ENCODE measurements at regions not wholly inside any gene's neighbourhood (a gene's known extent, or its start where the extent isn't known, plus 50 kb on each side); places are given as distances from the start of the nearest gene placed in this dataset.

DNA sequence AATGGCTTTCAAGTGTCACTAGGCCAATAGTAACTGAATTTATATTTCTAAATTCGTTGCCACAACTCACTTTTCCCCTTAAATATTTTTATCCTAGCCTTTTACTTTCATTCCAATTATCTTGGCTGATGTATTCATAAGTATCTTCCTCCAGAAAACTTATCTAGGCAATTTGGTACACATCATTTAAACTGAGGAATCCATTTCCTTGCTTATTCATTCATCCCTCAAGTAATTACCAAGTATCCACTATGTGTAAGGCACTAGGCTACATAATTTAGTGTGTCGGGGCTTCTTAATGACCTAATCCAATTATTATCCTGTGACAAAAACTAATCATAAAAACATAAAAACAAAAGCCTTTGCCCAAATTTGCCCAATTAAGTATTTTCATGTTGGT, 258.3 kb upstream of the TCF21 start (continued):
- TF ChIP-seq, protein P1, sequence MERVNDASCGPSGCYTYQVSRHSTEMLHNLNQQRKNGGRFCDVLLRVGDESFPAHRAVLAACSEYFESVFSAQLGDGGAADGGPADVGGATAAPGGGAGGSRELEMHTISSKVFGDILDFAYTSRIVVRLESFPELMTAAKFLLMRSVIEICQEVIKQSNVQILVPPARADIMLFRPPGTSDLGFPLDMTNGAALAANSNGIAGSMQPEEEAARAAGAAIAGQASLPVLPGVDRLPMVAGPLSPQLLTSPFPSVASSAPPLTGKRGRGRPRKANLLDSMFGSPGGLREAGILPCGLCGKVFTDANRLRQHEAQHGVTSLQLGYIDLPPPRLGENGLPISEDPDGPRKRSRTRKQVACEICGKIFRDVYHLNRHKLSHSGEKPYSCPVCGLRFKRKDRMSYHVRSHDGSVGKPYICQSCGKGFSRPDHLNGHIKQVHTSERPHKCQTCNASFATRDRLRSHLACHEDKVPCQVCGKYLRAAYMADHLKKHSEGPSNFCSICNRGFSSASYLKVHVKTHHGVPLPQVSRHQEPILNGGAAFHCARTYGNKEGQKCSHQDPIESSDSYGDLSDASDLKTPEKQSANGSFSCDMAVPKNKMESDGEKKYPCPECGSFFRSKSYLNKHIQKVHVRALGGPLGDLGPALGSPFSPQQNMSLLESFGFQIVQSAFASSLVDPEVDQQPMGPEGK (CRISPR knock-in tag; IDR thresholded peaks at IDR 0.05; ENCODE audit: borderline replicate concordance): no peak
- TF ChIP-seq ZFPM2 (CRISPR knock-in tag; IDR thresholded peaks at IDR 0.05) (no peak), ARID1B (IDR thresholded peaks at IDR 0.05) (no peak), ZZZ3 (IDR thresholded peaks at IDR 0.05) (no peak), ELF1 (tag; IDR thresholded peaks at IDR 0.05) (no peak), CEBPB (tag; IDR thresholded peaks at IDR 0.05) (no peak), PURB (CRISPR knock-in tag; IDR thresholded peaks at IDR 0.05; ENCODE audit: low read depth) (no peak)
- TF ChIP-seq, protein P2, sequence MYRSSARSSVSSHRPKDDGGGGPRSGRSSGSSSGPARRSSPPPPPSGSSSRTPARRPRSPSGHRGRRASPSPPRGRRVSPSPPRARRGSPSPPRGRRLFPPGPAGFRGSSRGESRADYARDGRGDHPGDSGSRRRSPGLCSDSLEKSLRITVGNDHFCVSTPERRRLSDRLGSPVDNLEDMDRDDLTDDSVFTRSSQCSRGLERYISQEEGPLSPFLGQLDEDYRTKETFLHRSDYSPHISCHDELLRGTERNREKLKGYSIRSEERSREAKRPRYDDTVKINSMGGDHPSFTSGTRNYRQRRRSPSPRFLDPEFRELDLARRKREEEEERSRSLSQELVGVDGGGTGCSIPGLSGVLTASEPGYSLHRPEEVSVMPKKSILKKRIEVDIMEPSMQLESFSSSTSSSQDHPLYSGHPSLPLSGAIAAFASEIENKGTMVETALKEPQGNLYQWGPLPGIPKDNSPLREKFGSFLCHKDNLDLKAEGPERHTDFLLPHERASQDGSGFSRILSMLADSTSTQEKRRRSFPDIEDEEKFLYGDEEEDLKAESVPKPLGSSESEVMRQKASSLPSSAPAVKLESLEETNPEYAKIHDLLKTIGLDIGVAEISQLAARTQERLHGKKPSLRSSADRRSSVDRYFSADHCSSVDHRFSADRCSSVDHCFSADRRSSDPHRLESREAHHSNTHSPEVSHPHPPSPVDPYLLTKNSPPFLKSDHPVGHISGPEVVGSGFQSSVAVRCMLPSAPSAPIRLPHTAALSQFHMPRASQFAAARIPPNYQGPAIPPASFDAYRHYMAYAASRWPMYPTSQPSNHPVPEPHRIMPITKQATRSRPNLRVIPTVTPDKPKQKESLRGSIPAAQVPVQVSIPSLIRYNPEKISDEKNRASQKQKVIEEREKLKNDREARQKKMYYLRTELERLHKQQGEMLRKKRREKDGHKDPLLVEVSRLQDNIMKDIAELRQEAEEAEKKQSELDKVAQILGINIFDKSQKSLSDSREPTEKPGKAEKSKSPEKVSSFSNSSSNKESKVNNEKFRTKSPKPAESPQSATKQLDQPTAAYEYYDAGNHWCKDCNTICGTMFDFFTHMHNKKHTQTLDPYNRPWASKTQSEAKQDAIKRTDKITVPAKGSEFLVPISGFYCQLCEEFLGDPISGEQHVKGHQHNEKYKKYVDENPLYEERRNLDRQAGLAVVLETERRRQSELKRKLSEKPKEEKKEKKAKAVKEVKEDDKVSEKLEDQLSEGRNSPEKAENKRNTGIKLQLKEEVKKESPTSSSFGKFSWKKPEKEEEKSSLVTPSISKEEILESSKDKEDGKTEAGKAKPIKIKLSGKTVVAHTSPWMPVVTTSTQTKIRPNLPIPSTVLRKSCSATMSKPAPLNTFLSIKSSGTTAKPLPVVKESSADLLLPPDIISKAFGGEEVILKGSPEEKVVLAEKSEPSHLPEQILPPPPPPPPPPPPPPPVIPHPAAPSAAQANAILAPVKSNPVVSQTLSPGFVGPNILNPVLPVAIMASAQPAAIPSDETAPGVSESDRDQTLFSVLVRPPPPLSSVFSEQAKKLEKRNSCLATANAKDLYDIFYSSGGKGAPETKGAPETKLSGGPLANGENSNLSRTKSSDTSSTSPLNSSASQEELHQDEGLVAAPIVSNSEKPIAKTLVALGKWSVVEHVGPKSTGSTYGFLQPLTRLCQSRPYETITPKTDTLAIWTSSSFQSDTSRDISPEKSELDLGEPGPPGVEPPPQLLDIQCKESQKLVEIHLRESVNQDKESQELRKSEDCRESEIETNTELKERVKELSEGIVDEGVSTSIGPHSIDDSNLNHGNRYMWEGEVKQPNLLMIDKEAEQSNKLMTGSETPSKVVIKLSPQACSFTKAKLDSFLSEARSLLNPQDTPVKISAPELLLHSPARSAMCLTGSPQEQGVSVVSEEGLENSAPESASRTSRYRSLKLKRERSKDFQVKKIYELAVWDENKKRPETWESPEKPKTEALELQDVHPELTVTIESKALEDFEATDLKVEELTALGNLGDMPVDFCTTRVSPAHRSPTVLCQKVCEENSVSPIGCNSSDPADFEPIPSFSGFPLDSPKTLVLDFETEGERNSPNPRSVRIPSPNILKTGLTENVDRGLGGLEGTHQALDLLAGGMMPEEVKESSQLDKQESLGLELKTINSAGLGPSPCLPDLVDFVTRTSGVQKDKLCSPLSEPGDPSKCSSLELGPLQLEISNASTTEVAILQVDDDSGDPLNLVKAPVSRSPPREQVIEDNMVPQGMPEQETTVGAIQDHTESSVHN (IDR thresholded peaks at IDR 0.05; ENCODE audit: borderline replicate concordance in 1 of 2, low read depth in 1 of 2): no peak
- TF ChIP-seq, protein P3, sequence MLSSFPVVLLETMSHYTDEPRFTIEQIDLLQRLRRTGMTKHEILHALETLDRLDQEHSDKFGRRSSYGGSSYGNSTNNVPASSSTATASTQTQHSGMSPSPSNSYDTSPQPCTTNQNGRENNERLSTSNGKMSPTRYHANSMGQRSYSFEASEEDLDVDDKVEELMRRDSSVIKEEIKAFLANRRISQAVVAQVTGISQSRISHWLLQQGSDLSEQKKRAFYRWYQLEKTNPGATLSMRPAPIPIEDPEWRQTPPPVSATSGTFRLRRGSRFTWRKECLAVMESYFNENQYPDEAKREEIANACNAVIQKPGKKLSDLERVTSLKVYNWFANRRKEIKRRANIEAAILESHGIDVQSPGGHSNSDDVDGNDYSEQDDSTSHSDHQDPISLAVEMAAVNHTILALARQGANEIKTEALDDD (IDR thresholded peaks at IDR 0.05): no peak

Measured in K562 (cell line).